B cell (primary cell): ENCODE measurements at regions not wholly inside any gene's neighbourhood (a gene's known extent, or its start where the extent isn't known, plus 50 kb on each side); places are given as distances from the start of the nearest gene placed in this dataset.

Source experiments
- ATAC-seq: fragments of 200-7000 bp; cut with Tn5 transposase; one replicate; pipeline ENCODE4 v1.10.0; 2021; ENCODE audit warnings: low read depth, mild to moderate bottlenecking, moderate number of reproducible peaks, moderate library complexity
- CTCF ChIA-PET: fragments of 350-600 bp; sonication (Branson Sonifier 250); formaldehyde crosslinking; loops from one replicate; lab custom pipeline; 2021; ENCODE audit warnings: antibody characterized with exemption, inconsistent platforms; lab: Charles Lee
- POLR2A ChIA-PET: fragments of 350-600 bp; sonication (Branson Sonifier 250); formaldehyde crosslinking; loops from one replicate; lab custom pipeline; 2021; ENCODE audit warnings: antibody characterized with exemption; lab: Charles Lee
- DNase-seq: peaks from one replicate; pipeline ENCODE4 v3.0.0; 2013
- H2AFZ ChIP-seq: 2 replicates; pipeline ENCODE4 v1.6.1; 2012; ENCODE audit warnings: mild to moderate bottlenecking, low read depth, low read length; ENCODE audit not compliant: insufficient read depth, poor library complexity, severe bottlenecking
- H3K27ac ChIP-seq, 2 donors: 1 replicate in 1 of 2; 2 replicates in 1 of 2; pipeline ENCODE4 v1.5.1; 2012 to 2013; ENCODE audit warnings: low read length in 2 of 2, mild to moderate bottlenecking in 2 of 2, moderate library complexity in 1 of 2
- H3K27me3 ChIP-seq, 4 experiments: fragments of 200-600 bp in 1 of 4; sonication (generic) in 1 of 4; replicated peaks in 1 of 4; 1 replicate in 2 of 4; 2 replicates in 2 of 4; pipeline versions ENCODE4 v1.6.1 to v1.7.0; 2013 to 2016; ENCODE audit warnings: low read length in 3 of 4, mild to moderate bottlenecking in 2 of 4, mixed read lengths in 1 of 4, moderate library complexity in 1 of 4; ENCODE audit not compliant: insufficient read depth in 4 of 4, control insufficient read depth in 3 of 4; ENCODE audit errors: control extremely low read depth in 1 of 4
- H3K36me3 ChIP-seq, 2 experiments: replicated peaks in 1 of 2; 1 replicate in 1 of 2; 2 replicates in 1 of 2; pipeline versions ENCODE4 v1.6.1 to v1.7.1; 2013; ENCODE audit warnings: low read length in 1 of 2; ENCODE audit not compliant: insufficient read depth in 2 of 2, control insufficient read depth in 1 of 2; ENCODE audit errors: control extremely low read depth in 1 of 2, extremely low read depth in 1 of 2
- H3K4me1 ChIP-seq, 2 donors: fragments of 200-600 bp in 1 of 2; sonication (generic) in 1 of 2; 1 replicate in 1 of 2; 2 replicates in 1 of 2; pipeline versions ENCODE4 v1.5.1 to v1.6.1; 2013 to 2017; ENCODE audit warnings: low read length in 2 of 2; ENCODE audit not compliant: control insufficient read depth in 2 of 2, insufficient read depth in 2 of 2
- H3K4me2 ChIP-seq: replicated peaks from 2 replicates; pipeline ENCODE3; 2012; ENCODE audit warnings: mild to moderate bottlenecking, low read depth, low read length; ENCODE audit not compliant: poor library complexity, severe bottlenecking
- H3K4me3 ChIP-seq, 5 experiments: fragments of 200-600 bp in 1 of 5; sonication (generic) in 1 of 5; 1 replicate in 3 of 5; 2 replicates in 2 of 5; pipeline versions ENCODE4 v1.5.1 to v1.7.0; 2011 to 2016; ENCODE audit warnings: low read length in 4 of 5, mild to moderate bottlenecking in 4 of 5, low read depth in 2 of 5, control low read depth in 1 of 5, moderate library complexity in 1 of 5; ENCODE audit not compliant: insufficient read depth in 1 of 5; ENCODE audit errors: control extremely low read depth in 1 of 5, extremely low read depth in 1 of 5
- H3K79me2 ChIP-seq: fragments of 200-600 bp; sonication (generic); one replicate; pipeline ENCODE4 v1.6.0; 2016; ENCODE audit warnings: low read length; ENCODE audit not compliant: control insufficient read depth, insufficient read depth
- H3K9ac ChIP-seq: fragments of 200-600 bp; sonication (generic); 2 replicates; pipeline ENCODE4 v1.6.1; 2017; ENCODE audit warnings: mild to moderate bottlenecking, low read length, moderate library complexity
- H3K9me3 ChIP-seq, 3 donors: one replicate each; pipeline versions ENCODE4 v1.6.1 to v1.7.1; 2013; ENCODE audit warnings: low read length in 2 of 3; ENCODE audit not compliant: control insufficient read depth in 2 of 3, insufficient read depth in 1 of 3; ENCODE audit errors: control extremely low read depth in 1 of 3
- H4K20me1 ChIP-seq: 2 replicates; pipeline ENCODE4 v1.6.0; 2012; ENCODE audit warnings: mild to moderate bottlenecking, low read length; ENCODE audit not compliant: insufficient read depth, control insufficient read depth, poor library complexity, severe bottlenecking
- H3K27ac Mint-ChIP-seq: one replicate; pipeline ENCODE4 v1.8.0; 2021; ENCODE audit warnings: mixed read lengths
- H3K27me3 Mint-ChIP-seq: one replicate; pipeline ENCODE4 v1.8.0; 2021; ENCODE audit warnings: mixed read lengths
- H3K4me1 Mint-ChIP-seq: one replicate; pipeline ENCODE4 v1.8.0; 2021; ENCODE audit warnings: mixed read lengths
- H3K4me3 Mint-ChIP-seq: one replicate; pipeline ENCODE4 v1.8.0; 2021; ENCODE audit warnings: mixed read lengths
- H3K9me3 Mint-ChIP-seq: one replicate; pipeline ENCODE4 v1.8.0; 2022; ENCODE audit warnings: mixed read lengths; ENCODE audit not compliant: insufficient read depth
- CTCF ChIP-seq: fragments of 200-600 bp; IDR thresholded peaks from one replicate; pipeline ENCODE4 v1.8.0; 2022; ENCODE audit warnings: antibody characterized with exemption, mild to moderate bottlenecking
- EZH2 ChIP-seq: IDR thresholded peaks from 2 replicates; pipeline ENCODE4 v1.6.1; 2012; ENCODE audit warnings: borderline replicate concordance, low read depth, mild to moderate bottlenecking, moderate library complexity, low read length; ENCODE audit not compliant: insufficient read depth, poor library complexity, severe bottlenecking
- WGBS: methylation state at CpG from one replicate; pipeline ENCODE4 v1.1.5; 2013; ENCODE audit warnings: missing lambda C conversion rate; ENCODE audit not compliant: insufficient coverage; 5-methylcytosine and 5-hydroxymethylcytosine counted together
- intact Hi-C: fragments of 100-400 bp; cut with micrococcal nuclease; formaldehyde crosslinking; loops from one replicate; pipeline ENCODE4 v1.10.0; 2022

DNA sequence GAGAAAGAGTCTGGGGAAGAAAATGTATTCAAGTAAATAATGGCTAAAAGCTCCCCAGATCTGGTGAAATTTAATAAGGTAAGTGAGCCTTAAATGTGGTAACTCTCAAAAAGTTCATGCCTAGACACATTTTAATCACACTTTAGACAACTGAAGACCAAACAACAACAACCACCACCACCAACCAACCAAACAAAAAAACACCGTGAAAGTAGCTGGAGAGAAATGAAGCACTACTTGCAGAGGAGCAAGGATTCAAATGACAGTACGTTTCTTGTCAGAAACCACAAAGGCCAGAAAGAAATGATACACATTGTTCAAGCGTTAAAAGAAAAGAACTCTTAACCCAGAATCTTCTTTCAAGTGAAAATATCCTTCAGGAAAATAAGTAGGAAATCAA is 208.3 kb downstream of the MYRFL start:
- no peaks in the 10 kb centered on the region for H3K4me1 Mint-ChIP-seq
- CTCF ChIA-PET, result no interaction called here
- Histone ChIP-seq H3K27me3 (no peaks in the 10 kb centered on the region), H3K36me3 (no peaks in the 10 kb centered on the region), H3K79me2 (no peaks in the 10 kb centered on the region), H2AFZ (no peak overlapping the region), H3K9ac (no peak overlapping the region), H4K20me1 (no peaks in the 10 kb centered on the region), H3K4me2 (no peak overlapping the region), H3K4me3 (no peak overlapping the region), H3K27ac (no peak overlapping the region), H3K4me1 (no peaks in the 10 kb centered on the region), H3K9me3 (peaks cover 2 to 6% (median 3%) of the 10 kb centered on the region in 3 donors)
- H3K4me3 Mint-ChIP-seq, result no peak overlapping the region
- DNase-seq (no peak), ATAC-seq (no peak)
- TF ChIP-seq CTCF (no peak), EZH2 (no peak)
- WGBS, result 90% methylated on average over 2 of the region's 3 CpGs
- no peak overlapping the region for H3K27ac Mint-ChIP-seq
- H3K27me3 Mint-ChIP-seq, result no peaks in the 10 kb centered on the region
- intact Hi-C loops, result no loop called here
- peaks cover 3% of the 10 kb centered on the region for H3K9me3 Mint-ChIP-seq
- POLR2A ChIA-PET, result no interaction called here

DNA sequence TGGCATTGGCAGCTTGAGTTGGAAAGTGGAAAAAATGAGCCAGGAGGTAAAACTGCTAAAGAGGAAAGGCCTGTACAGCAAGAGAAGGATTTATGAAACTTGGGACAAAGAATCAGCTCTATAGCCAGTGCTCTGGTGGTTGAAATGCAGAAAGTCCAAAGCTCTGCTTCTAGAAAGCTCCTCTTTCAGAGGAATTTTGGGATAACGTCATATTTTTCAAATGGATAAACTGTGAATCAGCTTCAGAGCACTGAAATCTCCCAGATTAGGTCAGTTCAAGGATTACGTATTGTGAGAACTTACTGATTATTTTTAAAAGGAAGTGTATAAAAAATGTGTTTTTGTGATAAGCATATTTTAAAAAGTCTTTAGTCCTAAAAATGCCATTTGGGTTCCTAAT is 203.1 kb upstream of the CNOT2 start:
- H3K4me1 ChIP-seq, result no peaks in the 10 kb centered on the region
- TF ChIP-seq EZH2 (no peak), CTCF (no peak)
- Mint-ChIP-seq H3K27ac (no peak overlapping the region), H3K4me1 (no peaks in the 10 kb centered on the region), H3K4me3 (no peak overlapping the region), H3K9me3 (no peaks in the 10 kb centered on the region), H3K27me3 (no peaks in the 10 kb centered on the region)
- ChIA-PET POLR2A (no interaction called here), CTCF (no interaction called here)
- WGBS, result 100% methylated on average over 1 of the region's 2 CpGs
- no peak overlapping the region for H3K4me2 ChIP-seq
- H3K27ac ChIP-seq, result no peak overlapping the region
- intact Hi-C loops, result no loop called here
- no peak overlapping the region for H3K4me3 ChIP-seq
- no peaks in the 10 kb centered on the region for H3K79me2 ChIP-seq
- H3K9ac ChIP-seq, result no peak overlapping the region
- H3K9me3 ChIP-seq, result no peaks in the 10 kb centered on the region
- DNase-seq (no peak), ATAC-seq (no peak)
- no peaks in the 10 kb centered on the region for H3K36me3 ChIP-seq
- H4K20me1 ChIP-seq, result no peaks in the 10 kb centered on the region
- no peaks in the 10 kb centered on the region for H3K27me3 ChIP-seq
- H2AFZ ChIP-seq, result no peak overlapping the region
